ENCODE measurements at regions not wholly inside any gene's neighbourhood (a gene's known extent, or its start where the extent isn't known, plus 50 kb on each side); places are given as distances from the start of the nearest gene placed in this dataset.

GRCh38 chr18:28606686-28607085 is 429.8 kb upstream of the CDH2 start:
- no peak for TF ChIP-seq CTCF (IDR thresholded peaks at IDR 0.05; ENCODE audit: borderline replicate concordance, insufficient read depth, low read depth, low read length)
- no peak overlapping the region for H3K4me3 ChIP-seq (ENCODE audit: low read depth, low read length)

- H3K4me3 ChIP-seq (ENCODE audit: low read depth, low read length): no peak overlapping the region
- no peak for TF ChIP-seq CTCF (IDR thresholded peaks at IDR 0.05; ENCODE audit: borderline replicate concordance, insufficient read depth, low read depth, low read length)
Observed at GRCh38 chr18:28602391-28602790, 425.5 kb upstream of the CDH2 start.

- no peak for TF ChIP-seq CTCF (IDR thresholded peaks at IDR 0.05; ENCODE audit: borderline replicate concordance, insufficient read depth, low read depth, low read length)
- H3K4me3 ChIP-seq (ENCODE audit: low read depth, low read length): no peak overlapping the region
Observed at GRCh38 chr18:28594034-28594433, 417.1 kb upstream of the CDH2 start.

- TF ChIP-seq CTCF (IDR thresholded peaks at IDR 0.05; ENCODE audit: borderline replicate concordance, insufficient read depth, low read depth, low read length): no peak
- H3K4me3 ChIP-seq (ENCODE audit: low read depth, low read length): no peak overlapping the region
Observed at GRCh38 chr18:28588884-28589549, 412.1 kb upstream of the CDH2 start.

GRCh38 chr18:28584731-28585130 is 407.8 kb upstream of the CDH2 start:
- TF ChIP-seq CTCF (IDR thresholded peaks at IDR 0.05; ENCODE audit: borderline replicate concordance, insufficient read depth, low read depth, low read length): no peak
- H3K4me3 ChIP-seq (ENCODE audit: low read depth, low read length): no peak overlapping the region

GRCh38 chr18:28582724-28583123 is 405.8 kb upstream of the CDH2 start:
- H3K4me3 ChIP-seq (ENCODE audit: low read depth, low read length): no peak overlapping the region
- no peak for TF ChIP-seq CTCF (IDR thresholded peaks at IDR 0.05; ENCODE audit: borderline replicate concordance, insufficient read depth, low read depth, low read length)

GRCh38 chr18:28581521-28582071 is 404.7 kb upstream of the CDH2 start:
- TF ChIP-seq CTCF (IDR thresholded peaks at IDR 0.05; ENCODE audit: borderline replicate concordance, insufficient read depth, low read depth, low read length): no peak
- no peak overlapping the region for H3K4me3 ChIP-seq (ENCODE audit: low read depth, low read length)

All from GM12875 (cell line).